ENCODE measurements at regions not wholly inside any gene's neighbourhood (a gene's known extent, or its start where the extent isn't known, plus 50 kb on each side); places are given as distances from the start of the nearest gene placed in this dataset.

GRCh38 chr7:46835556-46835955 is 746.4 kb downstream of the TNS3 start:
- ChIA-PET POLR2A (no interaction called here), RAD21 (ENCODE audit: unreplicated experiment) (no interaction called here), SMC1A (ENCODE audit: uncharacterized antibody, unreplicated experiment) (no interaction called here), CTCF (no interaction called here)
- ATAC-seq (no peak), DNase-seq (ENCODE audit: low read depth, low spot score) (no peak), FAIRE-seq (no peak)
- Histone ChIP-seq H3K9me3 (replicated peaks; ENCODE audit: control insufficient read depth, insufficient read depth, low read length) (no peaks in the 10 kb centered on the region), H2AFZ (ENCODE audit: control insufficient read depth, low read depth, low read length) (no peak overlapping the region), H3K4me2 (ENCODE audit: control insufficient read depth, insufficient read depth) (no peak overlapping the region), H4K20me1 (ENCODE audit: control insufficient read depth, insufficient read depth) (no peaks in the 10 kb centered on the region), H3K4me3 (no peak overlapping the region), H3K9ac (ENCODE audit: control insufficient read depth, insufficient read depth, low read length) (no peak overlapping the region), H3K27me3 (replicated peaks in 1 of 2; ENCODE audit: control insufficient read depth in 2 of 2, insufficient read depth in 2 of 2, low read length in 1 of 2) (no peaks in the 10 kb centered on the region), H3K4me1 (ENCODE audit: control insufficient read depth, insufficient read depth, low read length) (no peaks in the 10 kb centered on the region), H3K36me3 (ENCODE audit: control insufficient read depth in 2 of 2, insufficient read depth in 2 of 2, low read length in 1 of 2) (no peaks in the 10 kb centered on the region), H3K79me2 (ENCODE audit: control insufficient read depth, insufficient read depth, low read length) (no peaks in the 10 kb centered on the region), H3K27ac (ENCODE audit: control insufficient read depth, insufficient read depth) (no peak overlapping the region)
- WGBS (ENCODE audit: insufficient coverage, insufficient replicate concordance, low lambda C conversion rate, missing lambda C conversion rate), result 12% methylated on average over 2 of the region's 2 CpGs
- intact Hi-C loops (cut with micrococcal nuclease; ENCODE audit: unreplicated experiment), result no loop called here
- in situ Hi-C loops (cut with MboI), result no loop called here
- BruUV-seq (replicated peaks), result no TSS peak
- TF ChIP-seq POU2F2 (IDR thresholded peaks at IDR 0.05; ENCODE audit: borderline replicate concordance, low read depth, low read length), result no peak
- TF ChIP-seq SMARCA5 (IDR thresholded peaks at IDR 0.05), result no peak
- TF ChIP-seq RCOR1 (conservative IDR thresholded peaks at IDR 0.05; ENCODE audit: low read depth, low read length), result no peak
- TF ChIP-seq IRF3 (IDR thresholded peaks at IDR 0.05), result no peak
- TF ChIP-seq E2F8 (IDR thresholded peaks at IDR 0.05; ENCODE audit: low read depth, partially characterized antibody), result no peak
- no peak for TF ChIP-seq ASH2L (IDR thresholded peaks at IDR 0.05; ENCODE audit: borderline replicate concordance, low read depth)
